Tongue (tissue), 1 donor: ENCODE measurements at regions not wholly inside any gene's neighbourhood (a gene's known extent, or its start where the extent isn't known, plus 50 kb on each side); places are given as distances from the start of the nearest gene placed in this dataset.
A peak's percentile ranks its signal among the peaks of the same experiment; 100 is the strongest.

Experiments
- DNase-seq: peaks from one replicate; pipeline ENCODE4 v3.0.0-alpha.2; 2015

- DNase-seq: no peak
Measured at GRCh38 chr9:76557674-76558225, 98.8 kb downstream of the GCNT1 start.

DNA sequence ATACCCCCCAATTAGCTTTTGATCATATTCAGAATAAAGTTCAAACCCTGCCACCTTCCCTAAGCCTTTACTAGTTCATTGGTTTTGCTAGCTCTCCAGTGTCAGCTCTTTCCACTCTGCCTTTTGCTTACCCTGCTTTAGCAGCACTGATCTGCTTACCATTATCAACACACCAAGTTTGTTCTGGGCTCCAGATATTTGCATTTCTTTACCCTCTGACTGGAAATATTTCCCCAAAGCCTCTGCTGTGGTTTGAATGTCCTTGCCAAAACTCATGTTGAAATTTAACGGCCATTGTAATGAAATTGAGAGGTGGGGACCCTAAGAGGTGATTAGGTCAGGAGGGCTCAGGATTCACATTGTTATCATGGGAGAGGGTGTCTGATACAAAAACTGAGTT is 99.5 kb downstream of the GCNT1 start:
- DNase-seq: no peak

- DNase-seq: no peak
Measured at GRCh38 chr9:76559286-76559685, 100.3 kb downstream of the GCNT1 start.

DNA sequence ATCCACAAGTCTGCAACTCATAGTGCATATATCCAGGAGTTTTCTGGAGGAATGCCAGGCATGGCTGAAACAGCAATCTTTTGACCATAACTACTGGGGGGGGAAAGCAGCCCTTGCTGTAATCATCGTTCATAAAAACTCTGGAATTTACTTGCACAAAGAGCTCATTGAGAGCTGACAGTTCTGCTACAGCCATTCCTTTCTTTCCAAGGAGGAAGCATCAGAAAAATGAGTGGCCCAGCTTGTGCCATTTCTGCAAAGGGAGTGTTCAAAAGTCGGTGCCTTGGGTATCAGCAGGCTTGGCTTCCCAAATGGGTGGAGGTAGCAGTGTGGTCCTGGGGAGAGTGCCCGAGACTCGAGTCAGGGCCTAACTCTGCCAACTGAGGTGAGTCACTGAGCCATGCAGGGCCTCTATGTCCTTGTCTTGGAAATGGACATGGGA is 101.5 kb downstream of the GCNT1 start:
- DNase-seq: peak; percentile 53

DNA sequence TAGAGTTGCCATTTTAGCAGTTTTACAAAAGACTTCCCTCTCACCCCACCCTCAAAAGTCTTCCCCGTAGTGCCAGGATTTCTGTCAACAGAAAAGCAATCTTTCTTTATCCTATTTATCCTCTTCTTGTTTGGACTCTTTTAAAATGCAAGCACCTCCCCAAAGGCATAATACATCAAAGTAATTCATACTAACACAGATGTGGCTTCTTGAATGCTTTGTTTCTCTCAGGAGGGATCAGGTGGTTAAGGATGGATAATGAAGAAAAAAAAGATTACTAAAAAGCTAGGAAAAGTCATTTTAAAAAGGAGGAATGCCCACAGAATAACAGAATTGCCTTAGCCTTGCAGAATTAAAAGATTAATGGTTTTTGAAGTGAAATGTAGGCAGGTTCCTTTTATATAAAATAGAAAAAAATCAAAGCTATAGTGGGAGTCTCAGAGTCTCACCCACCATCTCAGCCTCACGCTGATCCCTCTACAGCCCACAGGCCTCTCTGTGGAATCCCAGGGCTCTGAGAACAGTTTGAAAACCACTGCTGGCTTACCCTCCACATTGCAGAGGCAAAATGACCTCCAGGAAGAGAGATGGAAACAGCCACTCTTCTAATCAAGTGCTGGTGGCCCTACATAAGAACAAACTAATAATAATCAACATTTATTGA is 102.2 kb downstream of the GCNT1 start:
- DNase-seq: no peak
